HepG2 (cell line): ENCODE measurements at regions not wholly inside any gene's neighbourhood (a gene's known extent, or its start where the extent isn't known, plus 50 kb on each side); places are given as distances from the start of the nearest gene placed in this dataset.
A peak's percentile ranks its signal among the peaks of the same experiment; 100 is the strongest.

Source experiments
- ATAC-seq: fragments of 200-7000 bp; cut with Tn5 transposase; 3 replicates; pipeline ENCODE4 v1.9.1; 2020; ENCODE audit warnings: mild to moderate bottlenecking, moderate library complexity
- BruUV-seq: library from RNA; stranded (reverse); fragments of 400-500 nt; replicated peaks from 2 replicates; lab custom pipeline; 2021; lab: Mats Ljungman, UMichigan
- CTCF ChIA-PET: fragments of 300-600 bp; formaldehyde crosslinking; extraction: SDS; loops from one replicate; lab custom pipeline; 2021; ENCODE audit warnings: low total read pairs, inconsistent platforms, low intra/inter-chr PET ratio; lab: Yijun Ruan, JAX
- POLR2A ChIA-PET: fragments of 350-600 bp; sonication (Branson Sonifier 250); formaldehyde crosslinking; loops from one replicate; lab custom pipeline; 2020; ENCODE audit warnings: antibody characterized with exemption, inconsistent platforms; lab: Yijun Ruan, JAX
- DNase-seq: peaks from one replicate; pipeline ENCODE4 v3.0.0-alpha.2; 2015; ENCODE audit warnings: low spot score
- FAIRE-seq: peaks from 3 replicates; lab custom pipeline; 2011; peaks lifted over from hg19 to GRCh38; lab: Jason Lieb, UNC
- H2AFZ ChIP-seq: one replicate; pipeline ENCODE4 v1.6.1; 2011; ENCODE audit warnings: low read length, inconsistent platforms
- H3K27ac ChIP-seq: fragments of 300-600 bp; 3 replicates; pipeline ENCODE4 v1.8.0; 2011; ENCODE audit warnings: mixed run types, mild to moderate bottlenecking, mixed read lengths, low read length, inconsistent platforms; ENCODE audit not compliant: insufficient read depth; ENCODE audit errors: extremely low read length
- H3K27me3 ChIP-seq, 2 experiments: fragments of 200-600 bp in 1 of 2; 2 replicates in 1 of 2; 3 replicates in 1 of 2; pipeline versions ENCODE4 v1.6.0 to v1.8.0; 2011; ENCODE audit warnings: low read length in 2 of 2, mild to moderate bottlenecking in 2 of 2, moderate library complexity in 2 of 2, inconsistent platforms in 1 of 2; ENCODE audit not compliant: insufficient read depth in 2 of 2, control insufficient read depth in 1 of 2
- H3K36me3 ChIP-seq, 2 experiments: fragments of 200-600 bp in 1 of 2; replicated peaks in 1 of 2; 2 replicates in 1 of 2; 3 replicates in 1 of 2; pipeline versions ENCODE4 v1.5.1 to v1.8.0; 2011; ENCODE audit warnings: low read length in 2 of 2, inconsistent platforms in 1 of 2; ENCODE audit not compliant: insufficient read depth in 2 of 2, control insufficient read depth in 1 of 2
- H3K4me1 ChIP-seq: 2 replicates; pipeline ENCODE4 v1.5.1; 2012; ENCODE audit warnings: low read length, inconsistent platforms; ENCODE audit not compliant: insufficient read depth
- H3K4me2 ChIP-seq: 2 replicates; pipeline ENCODE4 v1.6.0; 2011; ENCODE audit warnings: low read depth, low read length, inconsistent platforms
- H3K4me3 ChIP-seq, 3 experiments: fragments of 200-600 bp in 1 of 3; sonication (generic), shearing (Covaris generic) in 1 of 3; replicated peaks in 1 of 3; 2 replicates each; pipeline ENCODE4 v1.5.1; 2011 to 2016; ENCODE audit warnings: low read length in 3 of 3, inconsistent platforms in 2 of 3, low read depth in 2 of 3, mild to moderate bottlenecking in 2 of 3, control low read depth in 1 of 3, mixed read lengths in 1 of 3; ENCODE audit not compliant: insufficient read depth in 1 of 3
- H3K79me2 ChIP-seq: one replicate; pipeline ENCODE4 v1.6.1; 2011; ENCODE audit warnings: low read length, inconsistent platforms; ENCODE audit not compliant: insufficient read depth
- H3K9ac ChIP-seq: 2 replicates; pipeline ENCODE4 v1.6.0; 2011; ENCODE audit warnings: mild to moderate bottlenecking, low read depth, low read length, inconsistent platforms; ENCODE audit not compliant: insufficient read depth
- H3K9me3 ChIP-seq: 2 replicates; pipeline ENCODE4 v1.5.1; 2012; ENCODE audit warnings: mild to moderate bottlenecking, low read length
- H4K20me1 ChIP-seq: 2 replicates; pipeline ENCODE4 v1.6.0; 2011; ENCODE audit warnings: inconsistent platforms, mild to moderate bottlenecking, low read length, moderate library complexity; ENCODE audit not compliant: insufficient read depth
- CREB1 ChIP-seq, 2 experiments: fragments of 450-650 bp in 1 of 2; IDR thresholded peaks; 2 replicates each; pipeline ENCODE4 v1.6.1; 2016 to 2017; ENCODE audit warnings: control low read depth in 1 of 2, mild to moderate bottlenecking in 1 of 2, missing compliant biosample characterization in 1 of 2, missing genetic modification characterization in 1 of 2
- FOXA1 ChIP-seq, 2 experiments: fragments of 450-650 bp in 1 of 2; sonication (generic) in 1 of 2; formaldehyde crosslinking in 1 of 2; IDR thresholded peaks; 2 replicates each; pipeline versions ENCODE4 v1.4.0 to v1.6.1; 2016 to 2020; ENCODE audit warnings: missing genetic modification reagents in 1 of 2
- PLRG1 ChIP-seq: fragments of 450-650 bp; conservative IDR thresholded peaks from 2 replicates; pipeline ENCODE4 v1.6.1; 2016
- SMC3 ChIP-seq: IDR thresholded peaks from 2 replicates; pipeline ENCODE4 v1.6.1; 2011; ENCODE audit warnings: low read length, improper control_type of control experiment
- ZNF331 ChIP-seq: sonication (generic); formaldehyde crosslinking; IDR thresholded peaks from 2 replicates; pipeline ENCODE4 v1.4.0; 2020; ENCODE audit warnings: missing genetic modification reagents
- ZNF34 ChIP-seq: sonication (generic); formaldehyde crosslinking; IDR thresholded peaks from 2 replicates; pipeline ENCODE4 v1.4.0; 2020; ENCODE audit warnings: mild to moderate bottlenecking, missing genetic modification reagents, borderline replicate concordance
- ZNF615 ChIP-seq: sonication (generic); formaldehyde crosslinking; IDR thresholded peaks from 2 replicates; pipeline ENCODE4 v1.5.0; 2020; ENCODE audit warnings: mild to moderate bottlenecking, missing genetic modification reagents, borderline replicate concordance
- WGBS: methylation state at CpG from one replicate; pipeline ENCODE4 v1.1.6; 2017; ENCODE audit warnings: low lambda C conversion rate; 5-methylcytosine and 5-hydroxymethylcytosine counted together
- in situ Hi-C: cut with HindIII; loops from 2 replicates; pipeline ENCODE4 v1.10.0; 2017; ENCODE audit warnings: low pct_unique_long_range_greater_than_20kb; ENCODE audit not compliant: extremely low pct_ligation_motif_present
- intact Hi-C: fragments of 100-400 bp; cut with micrococcal nuclease; formaldehyde crosslinking; loops from one replicate; pipeline ENCODE4 v1.10.0; 2022; ENCODE audit not compliant: unreplicated experiment

DNA sequence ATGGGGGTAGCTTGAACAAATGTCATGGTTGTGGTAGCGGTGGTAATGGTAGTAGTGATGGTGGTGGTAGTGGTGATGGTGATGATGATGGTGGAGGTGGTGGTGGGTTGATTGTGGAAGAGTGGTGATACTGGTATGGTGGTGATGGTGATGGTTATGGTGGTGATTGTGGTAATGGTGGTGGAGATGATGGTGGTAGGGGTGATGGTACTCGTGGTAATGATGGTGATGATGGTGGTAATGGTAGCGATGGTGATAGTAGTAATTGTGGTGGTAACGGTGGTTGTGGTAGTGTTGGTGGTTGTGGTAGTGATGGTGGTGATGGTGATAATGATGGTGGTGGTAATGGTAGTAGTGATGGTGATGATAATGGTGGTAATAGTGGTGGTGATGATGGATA lies 65.7 kb upstream of the SDK1 start:
- H4K20me1 ChIP-seq, result no peaks in the 10 kb centered on the region
- intact Hi-C loops, result no loop called here
- 12% methylated on average over 4 of the region's 4 CpGs for WGBS
- TF ChIP-seq CREB1 (IDR thresholded peaks at IDR 0.05) (peak; percentile 56; the same call in 1 of the 2 replicates), CREB1 (CRISPR knock-in tag; IDR thresholded peaks at IDR 0.05) (no peak), PLRG1 (0 out of 2 replicates have a peak, but pooled peaks have one; percentile 60), SMC3 (no peak), ZNF34 (CRISPR knock-in tag) (no peak), FOXA1 (IDR thresholded peaks at IDR 0.05) (0 out of 2 replicates have a peak, but pooled peaks have one; percentile 13), FOXA1 (CRISPR knock-in tag; IDR thresholded peaks at IDR 0.05) (no peak)
- BruUV-seq, result no TSS peak
- ATAC-seq, result no peak
- no peak for DNase-seq
- no peak overlapping the region for H3K4me2 ChIP-seq
- H3K27me3 ChIP-seq, result peaks cover 3 to 11% of the 10 kb centered on the region in 2 experiments; a peak in 2 of 5 replicates
- no peaks in the 10 kb centered on the region for H3K79me2 ChIP-seq
- H3K4me1 ChIP-seq, result no peaks in the 10 kb centered on the region
- H3K36me3 ChIP-seq, result no peaks in the 10 kb centered on the region
- CTCF ChIA-PET, result no interaction called here
- H2AFZ ChIP-seq, result no peak overlapping the region
- in situ Hi-C loops, result no loop called here
- no peak overlapping the region for H3K9ac ChIP-seq
- H3K9me3 ChIP-seq, result peaks cover 11% of the 10 kb centered on the region; the same call in 1 of the 2 replicates
- POLR2A ChIA-PET, result no interaction called here
- no peak overlapping the region for H3K27ac ChIP-seq
- no peak overlapping the region for H3K4me3 ChIP-seq
- no peak for FAIRE-seq

DNA sequence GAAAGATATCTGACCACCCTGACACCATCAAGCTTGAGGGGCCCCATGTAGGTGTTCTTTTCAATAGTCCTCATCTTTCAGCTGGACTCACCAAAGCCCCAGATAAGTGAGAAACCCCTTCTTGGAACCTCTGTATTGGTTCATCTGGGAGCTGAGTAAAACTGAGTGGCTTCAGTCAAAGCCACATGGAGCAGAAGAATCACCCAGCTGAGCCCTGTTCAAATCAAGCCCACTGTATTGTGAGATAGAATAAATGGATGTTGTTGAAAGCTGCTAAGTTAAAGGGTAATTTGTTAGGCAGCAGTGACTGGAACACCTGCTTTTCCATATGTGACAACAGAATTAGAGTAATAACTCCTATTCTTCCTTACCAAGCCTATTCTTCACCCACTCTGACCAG lies 64.8 kb upstream of the SDK1 start:
- no peaks in the 10 kb centered on the region for H3K4me1 ChIP-seq
- no peak overlapping the region for H2AFZ ChIP-seq
- POLR2A ChIA-PET, result no interaction called here
- H3K9ac ChIP-seq, result no peak overlapping the region
- peaks cover 3 to 7% of the 10 kb centered on the region in 2 experiments; a peak in 2 of 5 replicates for H3K27me3 ChIP-seq
- intact Hi-C loops (no loop called here), in situ Hi-C loops (no loop called here)
- no peak overlapping the region for H3K4me3 ChIP-seq
- H4K20me1 ChIP-seq, result no peaks in the 10 kb centered on the region
- H3K27ac ChIP-seq, result no peak overlapping the region
- CTCF ChIA-PET, result no interaction called here
- BruUV-seq, result no TSS peak
- no peaks in the 10 kb centered on the region for H3K79me2 ChIP-seq
- H3K36me3 ChIP-seq, result no peaks in the 10 kb centered on the region
- peak; percentile 93 for TF ChIP-seq ZNF331
- no peak for TF ChIP-seq ZNF615 (CRISPR knock-in tag)
- TF ChIP-seq, all 625 proteins: peak for 1
- ATAC-seq (no peak), DNase-seq (no peak), FAIRE-seq (no peak)
- H3K9me3 ChIP-seq, result peaks cover 11% of the 10 kb centered on the region; the same call in 1 of the 2 replicates
- no peak overlapping the region for H3K4me2 ChIP-seq
